Endothelial cell of hepatic sinusoid (primary cell): ENCODE measurements at regions not wholly inside any gene's neighbourhood (a gene's known extent, or its start where the extent isn't known, plus 50 kb on each side); places are given as distances from the start of the nearest gene placed in this dataset.

Experiments used
- in situ Hi-C: cut with HindIII; loops from 2 replicates; pipeline ENCODE4 v1.10.0; 2017; ENCODE audit warnings: low sequenced_read_pairs

DNA sequence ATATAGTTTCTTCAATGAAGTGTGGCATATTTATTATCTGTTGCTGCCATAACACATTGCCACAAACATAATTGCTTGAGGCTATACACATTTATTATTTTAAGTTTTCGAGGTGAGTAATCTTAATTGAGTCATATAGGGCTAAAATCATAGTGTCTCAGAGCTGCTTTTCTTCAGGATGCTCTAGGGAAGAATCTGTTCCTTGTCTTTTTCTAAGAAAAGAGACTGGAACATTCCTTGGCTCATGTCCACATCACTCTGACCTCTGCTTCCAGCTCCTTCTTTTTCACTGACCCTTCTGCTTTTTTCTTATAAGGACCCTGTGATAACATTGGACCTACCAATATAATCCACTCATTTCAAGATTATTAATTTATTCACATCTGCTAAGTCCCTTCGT, 632.4 kb upstream of the TYRP1 start:
- in situ Hi-C loops: no loop called here

DNA sequence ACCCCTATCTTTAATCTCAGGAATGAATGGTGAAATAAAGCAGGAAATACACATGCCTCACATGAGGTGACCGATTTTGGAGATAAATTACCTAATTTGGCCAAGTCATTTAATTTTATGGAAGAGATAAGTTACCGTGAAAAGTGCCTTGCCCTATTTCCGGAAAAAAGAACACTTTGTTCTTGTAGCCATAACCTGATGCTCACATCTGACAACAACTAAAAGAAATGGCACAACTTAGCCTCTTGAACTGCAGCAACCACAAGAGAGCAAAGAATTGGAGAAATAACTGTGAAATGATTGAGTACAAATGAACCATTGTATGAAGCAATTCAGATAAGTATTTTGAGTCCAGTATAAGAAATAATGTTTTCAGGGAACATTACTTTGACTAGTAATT, 628.1 kb upstream of the TYRP1 start:
- in situ Hi-C loops: no loop called here

- in situ Hi-C loops: no loop called here
Measured at GRCh38 chr9:12065686-12066085, 627.5 kb upstream of the TYRP1 start.

DNA sequence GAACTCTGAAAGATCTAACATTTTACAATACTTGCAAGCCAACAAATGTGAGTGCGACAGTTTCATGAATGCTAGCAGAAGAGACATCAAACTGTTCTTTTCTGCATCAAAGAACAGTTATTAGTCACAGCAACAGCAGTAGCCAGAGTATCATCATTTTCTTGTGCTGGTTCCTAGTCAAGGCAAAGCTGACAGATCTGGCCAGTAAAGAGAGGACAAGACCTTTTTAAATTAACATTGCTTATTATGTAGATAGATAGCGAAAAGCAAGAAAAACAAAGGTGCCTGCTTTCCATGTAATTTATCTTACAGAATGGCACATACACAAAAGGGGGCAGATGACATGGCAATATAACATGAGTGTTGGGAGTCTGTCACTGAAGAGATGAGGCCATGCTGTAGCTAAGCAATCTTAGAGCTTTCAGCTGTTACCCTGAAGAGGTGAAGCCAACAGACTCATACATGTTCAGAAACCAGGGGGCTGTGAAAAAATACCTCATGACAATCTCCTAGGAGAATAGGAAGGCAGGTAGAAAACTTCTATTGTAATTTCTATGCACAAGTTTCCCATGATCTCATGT, 626.6 kb upstream of the TYRP1 start:
- in situ Hi-C loops: no loop called here

GRCh38 chr9:12069366-12069765, 623.8 kb upstream of the TYRP1 start:
- in situ Hi-C loops: no loop called here

DNA sequence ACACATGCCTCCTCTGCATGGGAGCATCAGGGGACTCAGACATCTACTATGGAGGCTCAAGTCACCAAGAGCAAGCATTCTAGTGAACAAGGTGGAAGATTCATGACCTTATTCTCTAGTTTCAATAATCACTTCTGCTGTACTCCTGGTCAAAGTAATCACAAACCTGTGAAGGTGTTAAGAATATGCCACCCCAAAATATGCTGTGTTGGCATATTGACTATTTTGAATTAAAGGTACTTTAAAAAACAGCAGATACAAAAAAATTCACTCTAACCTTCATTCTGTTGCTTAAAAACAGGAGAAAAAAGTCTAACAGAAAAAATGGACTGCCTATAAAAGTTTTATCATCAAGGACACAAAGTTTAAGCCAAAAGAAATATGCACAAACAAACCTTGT, 607.8 kb upstream of the TYRP1 start:
- in situ Hi-C loops: no loop called here

- in situ Hi-C loops: no loop called here
Measured at GRCh38 chr9:12091865-12092527, 601.2 kb upstream of the TYRP1 start.

DNA sequence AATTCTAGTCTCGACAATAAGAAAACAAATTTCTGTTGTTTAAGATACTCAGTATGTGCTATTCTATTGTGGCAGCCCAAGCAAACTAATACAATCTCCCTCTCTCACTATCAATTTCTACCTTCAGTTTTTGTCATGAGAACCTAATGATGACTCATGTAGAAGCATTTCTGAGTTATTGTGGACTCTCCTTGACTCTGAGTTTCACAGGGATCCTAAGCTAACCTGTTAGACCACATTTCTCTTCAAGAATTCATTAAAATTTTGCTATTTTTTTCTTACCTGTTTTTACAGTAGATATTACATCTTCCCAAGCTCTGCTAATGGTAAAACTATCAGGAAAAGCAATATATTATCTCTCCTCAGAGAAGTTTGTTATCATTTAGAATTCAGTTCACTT, 599.1 kb upstream of the TYRP1 start:
- in situ Hi-C loops: no loop called here

- in situ Hi-C loops: no loop called here
Measured at GRCh38 chr9:12095931-12096330, 597.3 kb upstream of the TYRP1 start.

DNA sequence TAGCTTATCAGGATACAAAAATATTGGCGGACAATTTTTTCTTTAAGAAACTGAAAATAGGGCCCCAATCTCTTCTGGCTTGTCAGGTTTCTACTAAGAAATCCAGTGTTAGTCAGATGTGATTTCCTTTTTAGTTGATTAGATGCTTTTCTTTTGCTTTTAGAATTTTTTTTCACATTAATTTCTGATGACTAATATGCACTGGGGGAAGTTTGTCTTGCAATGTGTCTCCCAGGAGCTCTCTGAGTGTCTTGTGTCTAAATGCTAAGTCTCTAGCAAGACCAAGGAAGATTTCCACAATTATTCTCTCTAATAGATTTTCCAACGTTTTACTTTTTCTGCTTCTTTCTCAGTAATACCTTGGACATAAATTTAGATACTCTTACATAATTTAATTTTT, 559.8 kb upstream of the TYRP1 start:
- in situ Hi-C loops: no loop called here

DNA sequence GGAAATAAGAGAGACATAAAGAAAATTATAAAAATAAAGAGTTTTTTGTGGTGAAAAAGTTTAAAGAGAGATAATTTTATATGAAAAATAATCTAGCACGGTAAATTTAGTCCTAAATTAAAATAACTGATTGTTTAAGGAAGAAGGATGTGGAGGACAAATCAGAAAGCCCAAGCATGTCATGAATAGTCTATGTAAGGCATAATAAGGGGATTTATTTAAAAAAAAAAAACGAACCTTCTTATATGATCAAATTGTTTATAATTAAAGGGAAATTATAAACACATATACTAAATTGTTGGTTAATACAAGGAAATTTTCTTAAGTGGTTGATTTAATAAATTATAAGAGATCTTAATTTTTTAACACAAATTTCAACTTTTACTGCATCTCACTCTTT, 551.8 kb upstream of the TYRP1 start:
- in situ Hi-C loops: no loop called here

- in situ Hi-C loops: no loop called here
Measured at GRCh38 chr9:12155401-12156134, 537.6 kb upstream of the TYRP1 start.

DNA sequence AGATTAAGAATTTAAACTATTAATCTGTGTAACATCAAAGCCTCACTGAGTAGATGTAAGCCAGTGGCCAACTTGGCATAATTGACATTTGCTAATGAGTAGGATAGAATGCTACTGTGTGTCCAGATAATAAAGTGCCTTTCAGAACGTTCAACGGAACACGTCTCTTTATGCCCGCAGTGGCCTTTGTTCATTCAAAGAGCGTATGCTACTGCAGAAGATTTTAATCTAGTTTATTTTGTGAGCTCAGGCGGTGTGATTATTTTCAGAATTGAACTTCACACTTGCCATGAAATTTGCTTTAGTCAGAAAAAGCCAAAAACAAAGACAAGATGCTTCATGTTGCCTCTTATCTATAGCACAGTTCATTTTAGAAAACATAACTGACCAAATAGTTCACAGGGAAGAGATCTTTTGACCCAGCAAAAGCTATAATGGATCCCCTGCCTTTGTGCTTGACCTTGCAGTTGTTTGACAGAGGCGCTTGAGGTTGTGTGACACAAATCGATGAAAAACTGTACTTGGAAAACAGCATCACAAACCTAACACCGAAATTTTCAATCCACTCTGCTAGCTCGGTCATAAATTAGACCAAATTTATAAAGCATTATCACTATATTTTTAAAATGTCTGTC, 530.9 kb upstream of the TYRP1 start:
- in situ Hi-C loops: no loop called here

- in situ Hi-C loops: no loop called here
Measured at GRCh38 chr9:12163723-12164458, 529.3 kb upstream of the TYRP1 start.

- in situ Hi-C loops: no loop called here
Measured at GRCh38 chr9:12166518-12166917, 526.7 kb upstream of the TYRP1 start.

GRCh38 chr9:12170456-12170855, 522.7 kb upstream of the TYRP1 start:
- in situ Hi-C loops: no loop called here

DNA sequence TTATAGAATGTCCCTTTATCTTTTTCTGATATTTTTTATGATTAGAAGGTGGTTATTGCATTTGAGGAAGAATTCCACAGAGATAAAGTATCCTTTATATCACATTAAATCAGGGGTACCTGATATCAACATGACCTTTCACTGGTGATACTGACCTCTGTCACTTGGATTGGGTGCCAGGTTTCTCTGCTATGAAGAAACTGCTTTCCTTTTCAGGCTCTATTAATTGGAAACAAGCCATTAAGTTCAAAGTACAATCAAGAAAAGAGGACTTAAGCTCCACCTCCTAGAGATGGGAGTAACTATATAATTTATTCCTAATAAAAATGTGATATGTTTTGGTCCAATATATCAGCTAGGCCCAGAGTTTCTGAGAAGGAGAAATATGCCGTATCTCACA, 514.6 kb upstream of the TYRP1 start:
- in situ Hi-C loops: no loop called here

- in situ Hi-C loops: no loop called here
Measured at GRCh38 chr9:12182806-12183205, 510.4 kb upstream of the TYRP1 start.

DNA sequence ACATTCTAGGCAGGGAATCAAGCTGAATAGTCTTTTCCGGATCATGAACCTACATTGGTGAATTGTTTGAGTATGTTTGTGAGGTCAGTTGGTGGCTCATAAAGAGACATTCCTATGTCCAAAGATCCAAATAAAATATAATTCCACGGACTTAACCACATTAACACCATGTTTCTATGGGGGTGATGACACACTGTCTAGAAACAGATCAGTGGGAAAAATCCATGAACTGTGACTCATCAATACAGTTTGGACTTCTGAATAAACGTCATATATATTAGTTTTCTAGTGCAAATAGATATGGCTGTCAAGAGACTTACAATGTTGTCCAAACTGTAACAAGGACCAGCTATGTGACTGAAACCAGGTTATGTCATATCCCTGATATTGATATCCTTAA, 509.9 kb upstream of the TYRP1 start:
- in situ Hi-C loops: no loop called here

DNA sequence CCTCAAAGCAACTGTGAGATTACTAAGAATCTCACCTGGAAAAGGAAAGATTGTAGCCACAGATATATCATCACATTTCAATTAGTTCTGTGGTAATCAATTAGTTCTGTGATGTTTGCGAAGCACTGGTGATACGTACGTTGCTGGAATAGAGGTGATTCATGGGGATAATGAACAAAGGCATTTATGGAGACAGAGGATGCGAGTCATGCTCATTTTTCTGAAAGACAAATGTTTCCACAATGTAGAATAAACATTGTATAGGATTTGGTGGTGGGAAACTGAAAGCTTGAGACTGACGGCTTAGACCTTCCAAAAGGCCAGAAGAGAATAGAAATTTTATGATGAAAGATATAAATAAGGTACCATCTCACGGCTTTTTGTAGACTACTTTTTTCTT, 507.3 kb upstream of the TYRP1 start:
- in situ Hi-C loops: no loop called here

DNA sequence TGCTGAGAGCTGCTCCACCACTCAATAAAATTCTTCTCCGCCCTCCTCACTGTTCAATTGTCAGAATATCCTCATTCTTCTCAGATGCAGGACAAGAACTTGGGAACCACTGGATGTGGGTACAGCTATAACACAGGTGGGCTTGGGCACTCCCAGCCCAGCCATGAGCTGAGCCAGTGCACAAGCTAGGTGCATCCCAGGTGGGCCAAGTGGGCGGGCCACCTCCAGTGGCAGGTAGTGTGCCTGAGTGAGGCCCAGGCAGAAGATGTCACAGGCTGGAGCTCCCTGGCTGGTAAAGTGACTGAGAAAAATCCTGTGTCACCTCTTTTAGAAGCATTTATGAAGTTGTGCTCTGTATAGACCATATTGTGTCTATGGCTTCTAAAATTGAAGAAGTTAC, 501.6 kb upstream of the TYRP1 start:
- in situ Hi-C loops: no loop called here
